Liver (tissue), 8 donors: ENCODE measurements at regions not wholly inside any gene's neighbourhood (a gene's known extent, or its start where the extent isn't known, plus 50 kb on each side); places are given as distances from the start of the nearest gene placed in this dataset.

Source experiments
- DNase-seq: peaks from one replicate; pipeline ENCODE4 v3.0.0-alpha.2; 2017; ENCODE audit warnings: low spot score
- H3K27ac ChIP-seq, 2 donors: one replicate each; pipeline ENCODE4 v1.7.0; 2013; ENCODE audit warnings: inconsistent platforms in 2 of 2, low read length in 2 of 2, control low read depth in 1 of 2, low read depth in 1 of 2, mild to moderate bottlenecking in 1 of 2
- H3K27me3 ChIP-seq, 4 donors: one replicate each; pipeline versions ENCODE4 v1.6.1 to v1.7.0; 2013; ENCODE audit warnings: low read length in 3 of 4, inconsistent platforms in 1 of 4, mild to moderate bottlenecking in 1 of 4, moderate library complexity in 1 of 4; ENCODE audit not compliant: control insufficient read depth in 4 of 4, insufficient read depth in 4 of 4
- H3K36me3 ChIP-seq, 4 donors: one replicate each; pipeline versions ENCODE4 v1.6.1 to v1.7.0; 2013; ENCODE audit warnings: low read length in 3 of 4, mild to moderate bottlenecking in 3 of 4, low read depth in 1 of 4, moderate library complexity in 1 of 4; ENCODE audit not compliant: control insufficient read depth in 4 of 4, insufficient read depth in 3 of 4
- H3K4me1 ChIP-seq, 4 donors: one replicate each; pipeline versions ENCODE4 v1.6.1 to v1.7.0; 2013; ENCODE audit warnings: low read length in 3 of 4, mild to moderate bottlenecking in 3 of 4, moderate library complexity in 1 of 4; ENCODE audit not compliant: control insufficient read depth in 4 of 4, insufficient read depth in 4 of 4
- H3K4me3 ChIP-seq, 3 donors: one replicate each; pipeline versions ENCODE4 v1.6.1 to v1.7.0; 2013; ENCODE audit warnings: low read length in 3 of 3, control low read depth in 1 of 3, low read depth in 1 of 3, mild to moderate bottlenecking in 1 of 3
- H3K9ac ChIP-seq, 2 donors: one replicate each; pipeline ENCODE4 v1.7.0; 2013; ENCODE audit warnings: low read length in 2 of 2, mild to moderate bottlenecking in 2 of 2, moderate library complexity in 2 of 2, control low read depth in 1 of 2, low read depth in 1 of 2
- H3K9me3 ChIP-seq, 4 donors: one replicate each; pipeline versions ENCODE4 v1.6.1 to v1.7.0; 2013; ENCODE audit warnings: low read length in 3 of 4; ENCODE audit not compliant: control insufficient read depth in 4 of 4
- ATF3 ChIP-seq: IDR thresholded peaks from 2 replicates; pipeline ENCODE4 v1.6.1; 2016; ENCODE audit warnings: antibody characterized with exemption
- CTCF ChIP-seq: fragments of 150-350 bp; IDR thresholded peaks from 2 replicates; pipeline ENCODE4 v1.5.1; 2017; ENCODE audit warnings: improper control_type of control experiment, low read depth, low read length; ENCODE audit not compliant: missing input control
- EGR1 ChIP-seq, 2 donors: IDR thresholded peaks; 2 replicates each; pipeline ENCODE4 v1.6.1; 2016 to 2018; ENCODE audit warnings: antibody characterized with exemption in 2 of 2, low read depth in 2 of 2
- FOXA1 ChIP-seq: IDR thresholded peaks from 2 replicates; pipeline ENCODE4 v1.6.1; 2016; ENCODE audit warnings: antibody characterized with exemption
- FOXA2 ChIP-seq: IDR thresholded peaks from 2 replicates; pipeline ENCODE4 v1.6.1; 2016; ENCODE audit warnings: antibody characterized with exemption
- GABPA ChIP-seq, 2 donors: IDR thresholded peaks in 1 of 2; conservative IDR thresholded peaks in 1 of 2; 2 replicates each; pipeline ENCODE4 v1.6.1; 2016; ENCODE audit warnings: antibody characterized with exemption in 2 of 2, mild to moderate bottlenecking in 1 of 2, moderate library complexity in 1 of 2
- HNF4A ChIP-seq, 2 donors: conservative IDR thresholded peaks; 2 replicates each; pipeline ENCODE4 v1.6.1; 2016; ENCODE audit warnings: antibody characterized with exemption in 2 of 2, mild to moderate bottlenecking in 2 of 2
- HNF4G ChIP-seq: IDR thresholded peaks from 2 replicates; pipeline ENCODE4 v1.6.1; 2016; ENCODE audit warnings: antibody characterized with exemption
- JUND ChIP-seq, 2 donors: IDR thresholded peaks; 2 replicates each; pipeline ENCODE4 v1.6.1; 2016; ENCODE audit warnings: antibody characterized with exemption in 2 of 2
- MAX ChIP-seq: IDR thresholded peaks from 2 replicates; pipeline ENCODE4 v1.6.1; 2016; ENCODE audit warnings: antibody characterized with exemption
- NR2F2 ChIP-seq: IDR thresholded peaks from 2 replicates; pipeline ENCODE4 v1.6.1; 2016; ENCODE audit warnings: antibody characterized with exemption
- REST ChIP-seq: IDR thresholded peaks from 2 replicates; pipeline ENCODE4 v1.6.1; 2016; ENCODE audit warnings: antibody characterized with exemption, mild to moderate bottlenecking
- RXRA ChIP-seq, 2 donors: IDR thresholded peaks; 2 replicates each; pipeline ENCODE4 v1.6.1; 2017 to 2018; ENCODE audit warnings: antibody characterized with exemption in 2 of 2, mild to moderate bottlenecking in 1 of 2
- SP1 ChIP-seq: IDR thresholded peaks from 2 replicates; pipeline ENCODE4 v1.6.1; 2018; ENCODE audit warnings: antibody characterized with exemption, mild to moderate bottlenecking
- TAF1 ChIP-seq: conservative IDR thresholded peaks from 2 replicates; pipeline ENCODE4 v1.6.1; 2016; ENCODE audit warnings: antibody characterized with exemption, mild to moderate bottlenecking
- YY1 ChIP-seq: IDR thresholded peaks from 2 replicates; pipeline ENCODE4 v1.6.1; 2016; ENCODE audit warnings: antibody characterized with exemption, mild to moderate bottlenecking
- ZBTB33 ChIP-seq: IDR thresholded peaks from 2 replicates; pipeline ENCODE4 v1.6.1; 2016; ENCODE audit warnings: antibody characterized with exemption
- WGBS: extraction: QIAGEN DNeasy Blood & Tissue Kit; methylation state at CpG from one replicate; pipeline ENCODE4 v1.1.7; 2013; 5-methylcytosine and 5-hydroxymethylcytosine counted together
- donor health status: healthy.
- donor health status: healthy.
- donor health status: healthy.
- donor health status: healthy.
- donor health status: healthy.

GRCh38 chr7:18212758-18213157 lies 185.1 kb upstream of the PRPS1L1 start (continued):
- TF ChIP-seq CTCF (no peak), FOXA1 (no peak), NR2F2 (no peak), SP1 (no peak), HNF4A (conservative IDR thresholded peaks at IDR 0.05) (no peak), GABPA (IDR thresholded peaks at IDR 0.05 in 1 of 2, conservative IDR thresholded peaks at IDR 0.05 in 1 of 2) (no peak)

- Histone ChIP-seq H3K9me3 (no peaks in the 10 kb centered on the region), H3K36me3 (no peaks in the 10 kb centered on the region), H3K27me3 (no peaks in the 10 kb centered on the region), H3K9ac (no peak overlapping the region), H3K27ac (no peak overlapping the region), H3K4me1 (peaks cover 0 to 2% (median under 1%) of the 10 kb centered on the region in 4 donors), H3K4me3 (no peak overlapping the region)
- no peak for DNase-seq
- WGBS = 59% methylated on average over 1 of the region's 1 CpG
- TF ChIP-seq ATF3 = no peak
- TF ChIP-seq NR2F2 = no peak
- TF ChIP-seq CTCF = no peak
- TF ChIP-seq FOXA1 = no peak
- TF ChIP-seq SP1 = no peak
- no peak for TF ChIP-seq MAX
- TF ChIP-seq HNF4G = no peak
- TF ChIP-seq TAF1 = no peak
- TF ChIP-seq FOXA2 = no peak
- TF ChIP-seq ZBTB33 = no peak
- TF ChIP-seq JUND (IDR thresholded peaks at IDR 0.05) = no peak
- TF ChIP-seq RXRA (IDR thresholded peaks at IDR 0.05) = no peak
- no peak for TF ChIP-seq EGR1 (IDR thresholded peaks at IDR 0.05; ENCODE audit: low read depth in 2 of 2)
- no peak for TF ChIP-seq GABPA (IDR thresholded peaks at IDR 0.05 in 1 of 2, conservative IDR thresholded peaks at IDR 0.05 in 1 of 2)
- TF ChIP-seq YY1 = no peak
These were observed 186.0 kb upstream of the PRPS1L1 start for GRCh38 chr7:18213652-18214051.

GRCh38 chr7:18216270-18216669 lies 188.6 kb upstream of the PRPS1L1 start:
- no peak overlapping the region for H3K4me3 ChIP-seq
- no peak for TF ChIP-seq REST
- TF ChIP-seq NR2F2 = no peak
- no peak for TF ChIP-seq ZBTB33
- TF ChIP-seq JUND (IDR thresholded peaks at IDR 0.05) = no peak
- no peak for TF ChIP-seq ATF3
- TF ChIP-seq HNF4A (conservative IDR thresholded peaks at IDR 0.05) = no peak
- no peak for TF ChIP-seq YY1
- TF ChIP-seq GABPA (IDR thresholded peaks at IDR 0.05 in 1 of 2, conservative IDR thresholded peaks at IDR 0.05 in 1 of 2) = no peak
- no peak for TF ChIP-seq FOXA1
- TF ChIP-seq FOXA2 = no peak
- WGBS = 88% methylated on average over 2 of the region's 2 CpGs

More at GRCh38 chr7:18216270-18216669, 188.6 kb upstream of the PRPS1L1 start:
- no peak for DNase-seq
- no peak overlapping the region for H3K9ac ChIP-seq
- no peaks in the 10 kb centered on the region for H3K36me3 ChIP-seq
- H3K27ac ChIP-seq = no peak overlapping the region
- H3K9me3 ChIP-seq = no peaks in the 10 kb centered on the region
- H3K4me1 ChIP-seq = peaks cover 0 to 2% (median under 1%) of the 10 kb centered on the region in 4 donors
- no peaks in the 10 kb centered on the region for H3K27me3 ChIP-seq
